CD4-positive, alpha-beta T cell (primary cell): ENCODE measurements at regions not wholly inside any gene's neighbourhood (a gene's known extent, or its start where the extent isn't known, plus 50 kb on each side); places are given as distances from the start of the nearest gene placed in this dataset.

ENCODE experiments used
- ATAC-seq: fragments of 200-7000 bp; cut with Tn5 transposase; one replicate; pipeline ENCODE4 v1.10.0; 2022; ENCODE audit warnings: mild to moderate bottlenecking; ENCODE audit not compliant: poor library complexity
- CTCF ChIA-PET: fragments of 350-600 bp; sonication (Branson Sonifier 250); formaldehyde crosslinking; loops from one replicate; lab custom pipeline; 2021; ENCODE audit warnings: antibody characterized with exemption, inconsistent platforms; lab: Charles Lee
- POLR2A ChIA-PET: fragments of 350-600 bp; sonication (Branson Sonifier 250); formaldehyde crosslinking; loops from one replicate; lab custom pipeline; 2021; ENCODE audit warnings: antibody characterized with exemption, inconsistent platforms; lab: Charles Lee
- DNase-seq, 14 experiments: peaks; one replicate each; pipeline ENCODE4 v3.0.0-alpha.2; 2013 to 2020; ENCODE audit warnings: mixed read lengths in 2 of 14
- H3K27ac ChIP-seq, 2 donors: one replicate each; pipeline versions ENCODE4 v1.5.1 to v1.7.0; 2013; ENCODE audit warnings: low read length in 2 of 2, low read depth in 1 of 2, mild to moderate bottlenecking in 1 of 2
- H3K27me3 ChIP-seq, 2 experiments: 1 replicate in 1 of 2; 2 replicates in 1 of 2; pipeline versions ENCODE4 v1.6.1 to v1.7.0; 2013; ENCODE audit warnings: low read length in 2 of 2, control low read depth in 1 of 2, mild to moderate bottlenecking in 1 of 2, moderate library complexity in 1 of 2; ENCODE audit not compliant: insufficient read depth in 2 of 2, control insufficient read depth in 1 of 2
- H3K36me3 ChIP-seq: one replicate; pipeline ENCODE4 v1.6.1; 2013; ENCODE audit warnings: low read length, control low read depth; ENCODE audit not compliant: insufficient read depth
- H3K4me1 ChIP-seq: one replicate; pipeline ENCODE4 v1.6.1; 2013; ENCODE audit warnings: low read length, control low read depth; ENCODE audit not compliant: insufficient read depth
- H3K4me3 ChIP-seq: one replicate; pipeline ENCODE4 v1.5.1; 2013; ENCODE audit warnings: mild to moderate bottlenecking, low read length, moderate library complexity
- H3K9me3 ChIP-seq, 2 experiments: 1 replicate in 1 of 2; 2 replicates in 1 of 2; pipeline versions ENCODE4 v1.6.1 to v1.7.0; 2013; ENCODE audit warnings: low read length in 2 of 2, mild to moderate bottlenecking in 2 of 2, control low read depth in 1 of 2, moderate library complexity in 1 of 2; ENCODE audit not compliant: control insufficient read depth in 1 of 2, insufficient read depth in 1 of 2
- H3K27ac Mint-ChIP-seq: one replicate; pipeline ENCODE4 v1.8.0; 2020; ENCODE audit warnings: mixed read lengths
- H3K27me3 Mint-ChIP-seq: one replicate; pipeline ENCODE4 v1.8.0; 2021; ENCODE audit warnings: mixed read lengths
- H3K36me3 Mint-ChIP-seq: one replicate; pipeline ENCODE4 v1.8.0; 2021; ENCODE audit warnings: low read depth, mixed read lengths
- H3K4me1 Mint-ChIP-seq: one replicate; pipeline ENCODE4 v1.8.0; 2021; ENCODE audit warnings: low read depth, mixed read lengths
- H3K4me3 Mint-ChIP-seq: one replicate; pipeline ENCODE4 v1.8.0; 2020; ENCODE audit warnings: mild to moderate bottlenecking, mixed read lengths
- H3K9me3 Mint-ChIP-seq: one replicate; pipeline ENCODE4 v1.8.0; 2020; ENCODE audit warnings: mixed read lengths
- CTCF ChIP-seq: fragments of 200-600 bp; IDR thresholded peaks from one replicate; pipeline ENCODE4 v1.8.0; 2022; ENCODE audit warnings: antibody characterized with exemption, mild to moderate bottlenecking
- intact Hi-C, 2 experiments: fragments of 100-400 bp; cut with DNase I in 1 of 2; cut with micrococcal nuclease in 1 of 2; formaldehyde crosslinking; loops; one replicate each; pipeline versions ENCODE4 v1.15.1 to v1.9.0; 2023 to 2025; cut with DNase I, micrococcal nuclease

DNA sequence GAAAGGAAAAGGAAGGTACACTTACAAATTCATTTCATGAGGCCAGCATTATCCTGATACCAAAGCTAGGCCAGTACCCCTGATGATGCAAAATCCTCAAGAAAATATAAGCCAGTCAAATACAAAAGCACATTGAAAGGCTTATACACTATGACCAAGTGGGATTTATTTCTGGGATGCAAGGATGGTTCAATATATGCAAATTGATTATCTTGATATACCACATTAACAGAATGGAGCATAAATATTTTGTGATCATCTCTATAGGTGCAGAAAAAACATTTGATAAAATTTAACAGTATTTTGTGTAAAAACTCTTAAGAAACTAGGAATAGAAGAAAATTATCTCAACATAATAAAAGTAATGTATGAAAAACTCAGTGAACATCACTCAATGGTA lies 97.0 kb upstream of the BCAT1 start:
- Mint-ChIP-seq H3K27me3 (no peaks in the 10 kb centered on the region), H3K27ac (no peak overlapping the region), H3K4me3 (no peak overlapping the region), H3K9me3 (peaks cover 11% of the 10 kb centered on the region), H3K36me3 (no peaks in the 10 kb centered on the region), H3K4me1 (peaks cover 4% of the 10 kb centered on the region)
- no peak overlapping the region for H3K4me3 ChIP-seq
- H3K36me3 ChIP-seq: no peaks in the 10 kb centered on the region
- H3K27ac ChIP-seq: no peak overlapping the region
- ChIA-PET POLR2A (no interaction called here), CTCF (no interaction called here)
- H3K27me3 ChIP-seq: no peaks in the 10 kb centered on the region
- intact Hi-C loops: no loop called here
- DNase-seq: no peak
- H3K9me3 ChIP-seq: peaks cover 0 to 5% of the 10 kb centered on the region in 2 experiments
- ATAC-seq: no peak
- TF ChIP-seq CTCF: no peak
- peaks cover 1% of the 10 kb centered on the region for H3K4me1 ChIP-seq

DNA sequence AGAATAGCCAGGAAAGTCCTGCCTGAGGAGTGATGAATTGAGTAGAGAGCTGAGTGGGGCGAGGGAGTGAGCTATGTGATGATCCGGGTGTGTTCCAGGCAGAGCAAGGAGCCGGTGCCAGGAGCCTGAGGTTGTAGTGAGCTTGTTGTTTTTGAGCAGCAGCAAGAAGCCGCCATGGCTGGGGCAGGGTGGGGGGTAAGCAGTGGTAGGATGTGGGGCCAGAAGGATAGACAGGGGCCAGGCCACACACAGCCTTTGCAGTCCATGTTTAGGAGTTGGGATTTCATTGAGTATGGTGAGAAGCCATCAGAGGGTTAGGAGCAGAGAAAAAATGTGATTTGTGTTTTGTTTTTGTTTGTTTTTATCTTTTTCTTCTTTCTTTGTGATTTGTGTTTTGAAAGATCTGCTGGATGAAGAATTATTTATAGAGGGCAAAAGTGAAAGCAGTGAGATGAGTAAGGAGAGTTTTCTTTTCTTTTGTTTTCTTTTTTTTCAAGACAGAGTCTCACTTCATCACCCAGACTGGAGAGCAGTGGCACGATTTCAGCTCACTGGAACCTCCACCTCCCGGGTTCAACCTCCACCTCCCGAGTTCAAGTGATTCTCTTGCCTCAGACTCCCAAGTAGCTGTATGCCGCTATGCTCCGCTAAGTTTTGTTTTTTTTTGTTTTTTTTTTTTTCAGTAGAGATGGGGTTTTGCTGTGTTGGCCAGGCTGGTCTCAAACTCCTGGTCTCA lies 92.3 kb upstream of the BCAT1 start:
- ChIA-PET POLR2A (interaction anchor here (2.2 kb wide), 1 partner anchor 10 kb away, joined by 7 read pairs; no protein-coding TSS in a partner anchor), CTCF (no interaction called here)
- H3K36me3 Mint-ChIP-seq: no peaks in the 10 kb centered on the region
- H3K27ac Mint-ChIP-seq: no peak overlapping the region
- peaks cover 11% of the 10 kb centered on the region for H3K27me3 Mint-ChIP-seq
- H3K4me1 Mint-ChIP-seq: no peaks in the 10 kb centered on the region
- ATAC-seq (no peak), DNase-seq (no peak)
- Histone ChIP-seq H3K36me3 (no peaks in the 10 kb centered on the region), H3K4me1 (no peaks in the 10 kb centered on the region), H3K4me3 (no peak overlapping the region), H3K27me3 (no peaks in the 10 kb centered on the region), H3K9me3 (no peaks in the 10 kb centered on the region), H3K27ac (no peak overlapping the region)
- intact Hi-C loops: loop anchor here in 1 of 2 experiments (5.0 kb wide), 1 partner anchor 51 kb away; no protein-coding TSS in a partner anchor
- TF ChIP-seq CTCF: no peak
- H3K9me3 Mint-ChIP-seq: peaks cover 7% of the 10 kb centered on the region
- H3K4me3 Mint-ChIP-seq: no peak overlapping the region

DNA sequence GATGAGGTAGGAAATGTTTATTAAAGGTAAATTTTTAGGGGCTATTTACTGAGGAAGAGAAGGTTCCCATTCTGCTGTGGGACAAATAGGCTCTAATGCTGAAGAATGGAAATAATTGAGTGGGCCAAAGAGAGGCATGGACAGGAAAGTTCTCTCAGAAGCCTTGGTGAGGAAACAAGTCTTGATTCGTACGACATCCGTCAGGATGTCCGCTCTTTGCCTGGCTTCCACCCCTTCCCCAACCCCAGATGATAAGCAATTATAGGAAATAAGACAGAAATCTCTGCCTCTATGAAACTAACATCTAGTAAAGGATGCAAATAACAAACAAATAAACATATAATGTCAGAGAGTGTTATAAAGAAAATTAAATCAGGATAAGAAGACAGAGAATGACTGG lies 91.7 kb upstream of the BCAT1 start:
- H3K27me3 Mint-ChIP-seq: peaks cover 13% of the 10 kb centered on the region
- H3K4me1 Mint-ChIP-seq: no peaks in the 10 kb centered on the region
- H3K9me3 ChIP-seq: no peaks in the 10 kb centered on the region
- ChIA-PET POLR2A (interaction anchor here (2.2 kb wide), 1 partner anchor 11 kb away, joined by 7 read pairs; no protein-coding TSS in a partner anchor), CTCF (interaction anchor here (1.5 kb wide), 1 partner anchor 11 kb away, joined by 3 read pairs; no protein-coding TSS in a partner anchor)
- no peak for TF ChIP-seq CTCF
- no peak overlapping the region for H3K27ac Mint-ChIP-seq
- no peak overlapping the region for H3K4me3 ChIP-seq
- DNase-seq (no peak), ATAC-seq (no peak)
- H3K36me3 Mint-ChIP-seq: no peaks in the 10 kb centered on the region
- H3K36me3 ChIP-seq: no peaks in the 10 kb centered on the region
- intact Hi-C loops: loop anchor here in 1 of 2 experiments (5.0 kb wide), 1 partner anchor 52 kb away; no protein-coding TSS in a partner anchor
- no peak overlapping the region for H3K4me3 Mint-ChIP-seq
- H3K4me1 ChIP-seq: no peaks in the 10 kb centered on the region
- H3K9me3 Mint-ChIP-seq: peaks cover 3% of the 10 kb centered on the region
- no peak overlapping the region for H3K27ac ChIP-seq
- H3K27me3 ChIP-seq: no peaks in the 10 kb centered on the region
